ENCODE measurements at regions not wholly inside any gene's neighbourhood (a gene's known extent, or its start where the extent isn't known, plus 50 kb on each side); places are given as distances from the start of the nearest gene placed in this dataset.

DNA sequence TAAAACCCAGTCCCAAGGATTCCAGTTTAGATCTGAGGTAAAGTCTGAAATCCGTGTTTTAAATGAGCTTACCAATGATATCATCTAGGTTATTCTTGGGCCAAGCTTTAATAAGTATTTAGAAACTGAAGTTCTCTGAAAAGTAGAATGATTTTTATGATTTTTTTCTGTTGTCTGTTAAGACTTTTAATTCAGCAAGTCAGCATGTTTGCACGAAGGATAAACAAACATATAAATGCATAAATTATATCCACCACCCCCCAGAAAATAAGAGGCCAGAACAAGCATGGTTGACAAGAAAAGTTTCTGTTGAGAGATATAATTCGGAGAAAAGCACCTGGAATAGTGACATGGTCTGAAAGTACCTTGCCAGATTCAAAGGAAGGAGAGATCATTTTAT lies 655.7 kb downstream of the NOVA1 start:
- POLR2A ChIA-PET = no interaction called here
- CTCF ChIA-PET = no interaction called here
- WGBS (ENCODE audit: missing lambda C conversion rate) = 3% methylated on average over 3 of the region's 3 CpGs
- Histone ChIP-seq H3K4me2 (no peak overlapping the region), H3K4me1 (no peaks in the 10 kb centered on the region), H3K27ac (no peak overlapping the region), H3K4me3 (no peak overlapping the region), H3K9me3 (no peaks in the 10 kb centered on the region; the same call in 2 of the 3 replicates)
- no peak for FAIRE-seq
- no peak for ATAC-seq
- TF ChIP-seq, protein P1, sequence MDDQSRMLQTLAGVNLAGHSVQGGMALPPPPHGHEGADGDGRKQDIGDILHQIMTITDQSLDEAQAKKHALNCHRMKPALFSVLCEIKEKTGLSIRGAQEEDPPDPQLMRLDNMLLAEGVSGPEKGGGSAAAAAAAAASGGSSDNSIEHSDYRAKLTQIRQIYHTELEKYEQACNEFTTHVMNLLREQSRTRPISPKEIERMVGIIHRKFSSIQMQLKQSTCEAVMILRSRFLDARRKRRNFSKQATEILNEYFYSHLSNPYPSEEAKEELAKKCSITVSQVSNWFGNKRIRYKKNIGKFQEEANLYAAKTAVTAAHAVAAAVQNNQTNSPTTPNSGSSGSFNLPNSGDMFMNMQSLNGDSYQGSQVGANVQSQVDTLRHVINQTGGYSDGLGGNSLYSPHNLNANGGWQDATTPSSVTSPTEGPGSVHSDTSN (IDR thresholded peaks at IDR 0.05) = no peak
- TF ChIP-seq MYC (IDR thresholded peaks at IDR 0.05; ENCODE audit: borderline replicate concordance, low read length) (no peak), MAFK (IDR thresholded peaks at IDR 0.05; ENCODE audit: partially characterized antibody) (peak; percentile 8), KDM5A (IDR thresholded peaks at IDR 0.05) (no peak)
- no peak for DNase-seq (ENCODE audit: low read depth in 1 of 2, low spot score in 1 of 2)

DNA sequence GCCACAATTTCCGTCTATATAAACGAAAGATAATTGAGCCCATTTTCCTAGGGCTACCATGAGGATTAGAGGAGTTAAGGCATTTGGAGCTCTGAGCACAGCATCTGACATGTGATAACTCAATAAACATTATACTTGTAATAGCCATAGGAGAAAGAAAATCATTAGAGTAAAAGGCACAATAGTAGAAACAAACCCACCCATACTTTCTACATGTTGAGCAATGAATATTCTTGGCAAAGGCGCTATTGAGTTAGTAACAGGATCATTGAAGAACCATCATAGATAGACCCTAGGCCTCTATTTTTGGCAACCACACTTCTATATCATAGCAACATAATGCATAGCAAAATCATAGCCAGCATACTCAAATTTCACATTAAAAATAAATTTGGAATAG lies 664.1 kb downstream of the NOVA1 start:
- Histone ChIP-seq H3K4me3 (no peak overlapping the region), H3K4me2 (no peak overlapping the region), H3K9me3 (no peaks in the 10 kb centered on the region), H3K27ac (no peak overlapping the region), H3K4me1 (no peaks in the 10 kb centered on the region)
- POLR2A ChIA-PET = no interaction called here
- FAIRE-seq = no peak
- 11% methylated on average over 3 of the region's 3 CpGs for WGBS (ENCODE audit: missing lambda C conversion rate)
- CTCF ChIA-PET = no interaction called here
- no peak for ATAC-seq
- TF ChIP-seq MAZ (IDR thresholded peaks at IDR 0.05; ENCODE audit: borderline replicate concordance, low read depth, low read length) (no peak), NPAS2 (CRISPR knock-in tag; IDR thresholded peaks at IDR 0.05; ENCODE audit: borderline replicate concordance) (no peak), RCOR1 (IDR thresholded peaks at IDR 0.05; ENCODE audit: low read depth, low read length) (no peak), RAD21 (conservative IDR thresholded peaks at IDR 0.05 in 1 of 2, IDR thresholded peaks at IDR 0.05 in 1 of 2) (no peak), NFE2L2 (conservative IDR thresholded peaks at IDR 0.05; ENCODE audit: low read length) (no peak), CBX8 (IDR thresholded peaks at IDR 0.05) (no peak), JUN (IDR thresholded peaks at IDR 0.05) (no peak), HDAC2 (IDR thresholded peaks at IDR 0.05) (no peak), NR3C1 (IDR thresholded peaks at IDR 0.05) (no peak), HOXB5 (CRISPR knock-in tag; IDR thresholded peaks at IDR 0.05) (no peak), ZNF302 (CRISPR knock-in tag; IDR thresholded peaks at IDR 0.05) (no peak), PHF8 (IDR thresholded peaks at IDR 0.05; ENCODE audit: borderline replicate concordance, low read depth) (no peak), RFX5 (IDR thresholded peaks at IDR 0.05) (no peak)
- TF ChIP-seq, protein P2, sequence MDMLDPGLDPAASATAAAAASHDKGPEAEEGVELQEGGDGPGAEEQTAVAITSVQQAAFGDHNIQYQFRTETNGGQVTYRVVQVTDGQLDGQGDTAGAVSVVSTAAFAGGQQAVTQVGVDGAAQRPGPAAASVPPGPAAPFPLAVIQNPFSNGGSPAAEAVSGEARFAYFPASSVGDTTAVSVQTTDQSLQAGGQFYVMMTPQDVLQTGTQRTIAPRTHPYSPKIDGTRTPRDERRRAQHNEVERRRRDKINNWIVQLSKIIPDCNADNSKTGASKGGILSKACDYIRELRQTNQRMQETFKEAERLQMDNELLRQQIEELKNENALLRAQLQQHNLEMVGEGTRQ (IDR thresholded peaks at IDR 0.05) = no peak
- TF ChIP-seq, protein P3, sequence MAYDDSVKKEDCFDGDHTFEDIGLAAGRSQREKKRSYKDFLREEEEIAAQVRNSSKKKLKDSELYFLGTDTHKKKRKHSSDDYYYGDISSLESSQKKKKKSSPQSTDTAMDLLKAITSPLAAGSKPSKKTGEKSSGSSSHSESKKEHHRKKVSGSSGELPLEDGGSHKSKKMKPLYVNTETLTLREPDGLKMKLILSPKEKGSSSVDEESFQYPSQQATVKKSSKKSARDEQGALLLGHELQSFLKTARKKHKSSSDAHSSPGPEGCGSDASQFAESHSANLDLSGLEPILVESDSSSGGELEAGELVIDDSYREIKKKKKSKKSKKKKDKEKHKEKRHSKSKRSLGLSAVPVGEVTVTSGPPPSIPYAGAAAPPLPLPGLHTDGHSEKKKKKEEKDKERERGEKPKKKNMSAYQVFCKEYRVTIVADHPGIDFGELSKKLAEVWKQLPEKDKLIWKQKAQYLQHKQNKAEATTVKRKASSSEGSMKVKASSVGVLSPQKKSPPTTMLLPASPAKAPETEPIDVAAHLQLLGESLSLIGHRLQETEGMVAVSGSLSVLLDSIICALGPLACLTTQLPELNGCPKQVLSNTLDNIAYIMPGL (CRISPR knock-in tag; IDR thresholded peaks at IDR 0.05; ENCODE audit: borderline replicate concordance) = no peak
- TF ChIP-seq, protein P4, sequence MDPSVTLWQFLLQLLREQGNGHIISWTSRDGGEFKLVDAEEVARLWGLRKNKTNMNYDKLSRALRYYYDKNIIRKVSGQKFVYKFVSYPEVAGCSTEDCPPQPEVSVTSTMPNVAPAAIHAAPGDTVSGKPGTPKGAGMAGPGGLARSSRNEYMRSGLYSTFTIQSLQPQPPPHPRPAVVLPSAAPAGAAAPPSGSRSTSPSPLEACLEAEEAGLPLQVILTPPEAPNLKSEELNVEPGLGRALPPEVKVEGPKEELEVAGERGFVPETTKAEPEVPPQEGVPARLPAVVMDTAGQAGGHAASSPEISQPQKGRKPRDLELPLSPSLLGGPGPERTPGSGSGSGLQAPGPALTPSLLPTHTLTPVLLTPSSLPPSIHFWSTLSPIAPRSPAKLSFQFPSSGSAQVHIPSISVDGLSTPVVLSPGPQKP (IDR thresholded peaks at IDR 0.05; ENCODE audit: low read depth, low read length) = no peak
- DNase-seq (ENCODE audit: low read depth in 1 of 2, low spot score in 1 of 2) = no peak

All from A549 (cell line).